ENCODE measurements at regions not wholly inside any gene's neighbourhood (a gene's known extent, or its start where the extent isn't known, plus 50 kb on each side); places are given as distances from the start of the nearest gene placed in this dataset.

DNA sequence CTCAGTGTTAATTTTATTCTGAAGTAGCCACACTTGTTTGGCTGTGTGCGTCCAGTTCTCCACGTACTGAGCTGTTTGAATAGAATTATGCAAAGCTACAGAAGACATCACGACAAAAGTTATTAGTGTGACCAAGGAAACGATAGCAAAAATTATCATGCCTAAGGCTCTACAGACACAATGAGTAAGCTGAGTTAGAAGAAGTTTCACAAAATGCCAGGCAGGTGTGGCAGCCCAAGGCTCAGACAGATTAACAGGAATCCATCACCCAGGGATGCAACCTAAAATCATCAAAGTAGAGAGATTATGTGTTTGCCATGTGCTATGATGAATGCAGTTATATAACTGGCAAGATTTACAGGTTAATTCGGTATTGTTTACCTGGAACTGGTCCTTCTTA lies 73.1 kb upstream of the INCENP start:
- H3K36me3 ChIP-seq (ENCODE audit: control insufficient read depth in 4 of 4, insufficient read depth in 4 of 4, low read length in 3 of 4): no peaks in the 10 kb centered on the region
- no peaks in the 10 kb centered on the region for H3K4me1 ChIP-seq (ENCODE audit: control extremely low read depth in 1 of 4, control insufficient read depth in 4 of 4, insufficient read depth in 4 of 4, low read length in 3 of 4)
- ChIA-PET CTCF (no interaction called here), POLR2A (no interaction called here)
- WGBS (ENCODE audit: insufficient coverage): 100% methylated on average over 4 of the region's 5 CpGs
- DNase-seq: no peak
- peaks cover 0 to 6% (median 0%) of the 10 kb centered on the region in 5 experiments for H3K9me3 ChIP-seq (ENCODE audit: control extremely low read depth in 1 of 5, control insufficient read depth in 4 of 5, insufficient read depth in 2 of 5, low read depth in 1 of 5, low read length in 4 of 5)
- H3K4me3 ChIP-seq (ENCODE audit: control insufficient read depth in 1 of 7, extremely low read depth in 1 of 7, insufficient read depth in 4 of 7, low read depth in 2 of 7, low read length in 6 of 7): no peak overlapping the region
- no peaks in the 10 kb centered on the region for H3K27me3 ChIP-seq (replicated peaks in 2 of 5; ENCODE audit: control insufficient read depth in 4 of 5, insufficient read depth in 5 of 5, low read length in 4 of 5)
- H3K27ac ChIP-seq (ENCODE audit: insufficient read depth in 1 of 2, low read depth in 1 of 2, low read length in 2 of 2, poor library complexity in 1 of 2, severe bottlenecking in 2 of 2): no peak overlapping the region

DNA sequence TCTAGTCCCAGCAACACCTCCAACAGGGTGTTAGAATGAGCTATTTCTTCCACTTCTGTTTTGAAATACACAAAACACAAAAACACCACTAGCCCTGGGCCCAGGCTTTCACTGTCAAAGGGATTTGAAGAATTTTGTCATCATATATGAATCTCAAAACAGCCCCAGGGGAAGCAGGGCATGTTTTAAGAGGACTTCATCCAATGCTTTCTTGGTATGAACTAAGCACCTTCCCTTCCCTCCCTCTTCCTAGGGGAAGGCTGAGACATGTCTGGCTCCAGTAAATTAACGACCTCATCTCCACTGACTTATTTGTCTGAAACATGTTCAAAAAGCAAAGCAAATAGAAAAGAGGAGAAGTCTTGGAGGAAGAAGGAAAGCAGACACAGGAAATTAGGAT lies 75.7 kb upstream of the INCENP start:
- WGBS (ENCODE audit: insufficient coverage): no CpG with 5 or more reads among the region's 1 CpG

DNA sequence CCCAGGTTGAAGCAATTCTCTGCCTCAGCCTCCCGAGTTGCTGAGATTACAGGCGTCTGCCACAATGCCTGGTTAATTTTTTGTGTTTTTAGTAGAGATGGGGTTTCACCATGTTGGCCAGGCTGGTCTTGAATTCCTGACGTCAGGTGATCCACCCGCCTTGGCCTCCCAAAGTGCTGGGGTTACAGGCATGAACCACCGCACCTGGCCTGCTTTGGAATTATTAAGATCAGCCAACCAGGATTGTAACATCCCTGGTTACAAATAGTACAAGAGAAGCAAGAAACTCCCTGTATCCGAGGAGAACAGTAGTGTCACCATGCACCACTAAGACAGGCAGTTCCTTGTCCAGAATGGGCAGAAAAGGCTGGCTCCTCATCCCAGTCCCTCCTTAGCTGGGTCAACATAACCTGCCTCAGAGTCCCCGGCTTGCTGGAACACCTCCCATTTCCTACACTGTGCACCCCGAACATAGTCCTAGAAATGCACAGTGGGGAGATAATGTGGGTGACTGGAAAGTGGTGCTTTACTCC lies 77.2 kb upstream of the INCENP start:
- ChIA-PET POLR2A (no interaction called here), CTCF (interaction anchor here (0.7 to 3.8 kb wide), 3 partner anchors 35 to 148 kb away, joined by 3 to 14 read pairs (median 6); no protein-coding TSS in a partner anchor)
- Histone ChIP-seq H3K27ac (ENCODE audit: insufficient read depth in 1 of 2, low read depth in 1 of 2, low read length in 2 of 2, poor library complexity in 1 of 2, severe bottlenecking in 2 of 2) (no peak overlapping the region), H3K27me3 (replicated peaks in 2 of 5; ENCODE audit: control insufficient read depth in 4 of 5, insufficient read depth in 5 of 5, low read length in 4 of 5) (no peaks in the 10 kb centered on the region), H3K4me1 (ENCODE audit: control extremely low read depth in 1 of 4, control insufficient read depth in 4 of 4, insufficient read depth in 4 of 4, low read length in 3 of 4) (peaks cover 4 to 18% (median 10%) of the 10 kb centered on the region in 4 experiments), H3K4me3 (ENCODE audit: control insufficient read depth in 1 of 7, extremely low read depth in 1 of 7, insufficient read depth in 4 of 7, low read depth in 2 of 7, low read length in 6 of 7) (no peak overlapping the region), H3K9me3 (ENCODE audit: control extremely low read depth in 1 of 5, control insufficient read depth in 4 of 5, insufficient read depth in 2 of 5, low read depth in 1 of 5, low read length in 4 of 5) (no peaks in the 10 kb centered on the region), H3K36me3 (ENCODE audit: control insufficient read depth in 4 of 4, insufficient read depth in 4 of 4, low read length in 3 of 4) (no peaks in the 10 kb centered on the region)
- DNase-seq: no peak
- WGBS (ENCODE audit: insufficient coverage): 100% methylated on average over 4 of the region's 8 CpGs

More for the DNA sequence above, 75.7 kb upstream of the INCENP start:
- Histone ChIP-seq H3K4me1 (ENCODE audit: control extremely low read depth in 1 of 4, control insufficient read depth in 4 of 4, insufficient read depth in 4 of 4, low read length in 3 of 4) (peaks cover 0 to 7% (median 1%) of the 10 kb centered on the region in 4 experiments), H3K9me3 (ENCODE audit: control extremely low read depth in 1 of 5, control insufficient read depth in 4 of 5, insufficient read depth in 2 of 5, low read depth in 1 of 5, low read length in 4 of 5) (no peaks in the 10 kb centered on the region), H3K27me3 (replicated peaks in 2 of 5; ENCODE audit: control insufficient read depth in 4 of 5, insufficient read depth in 5 of 5, low read length in 4 of 5) (no peaks in the 10 kb centered on the region), H3K27ac (ENCODE audit: insufficient read depth in 1 of 2, low read depth in 1 of 2, low read length in 2 of 2, poor library complexity in 1 of 2, severe bottlenecking in 2 of 2) (no peak overlapping the region), H3K36me3 (ENCODE audit: control insufficient read depth in 4 of 4, insufficient read depth in 4 of 4, low read length in 3 of 4) (no peaks in the 10 kb centered on the region), H3K4me3 (ENCODE audit: control insufficient read depth in 1 of 7, extremely low read depth in 1 of 7, insufficient read depth in 4 of 7, low read depth in 2 of 7, low read length in 6 of 7) (no peak overlapping the region)
- no peak for DNase-seq
- ChIA-PET CTCF (interaction anchor here (0.6 to 2.7 kb wide), 4 partner anchors 34 to 149 kb away, joined by 3 to 6 read pairs (median 4); no protein-coding TSS in a partner anchor), POLR2A (no interaction called here)

- no peak for DNase-seq
- CTCF ChIA-PET: interaction anchor here (0.8 to 3.8 kb wide), 4 partner anchors 37 to 146 kb away, joined by 3 to 14 read pairs (median 6); no protein-coding TSS in a partner anchor
- WGBS (ENCODE audit: insufficient coverage): 97% methylated on average over 8 of the region's 8 CpGs
- Histone ChIP-seq H3K27me3 (replicated peaks in 2 of 5; ENCODE audit: control insufficient read depth in 4 of 5, insufficient read depth in 5 of 5, low read length in 4 of 5) (no peaks in the 10 kb centered on the region), H3K4me1 (ENCODE audit: control extremely low read depth in 1 of 4, control insufficient read depth in 4 of 4, insufficient read depth in 4 of 4, low read length in 3 of 4) (peaks cover 8 to 23% (median 13%) of the 10 kb centered on the region in 4 experiments), H3K36me3 (ENCODE audit: control insufficient read depth in 4 of 4, insufficient read depth in 4 of 4, low read length in 3 of 4) (no peaks in the 10 kb centered on the region), H3K9me3 (ENCODE audit: control extremely low read depth in 1 of 5, control insufficient read depth in 4 of 5, insufficient read depth in 2 of 5, low read depth in 1 of 5, low read length in 4 of 5) (no peaks in the 10 kb centered on the region), H3K27ac (ENCODE audit: insufficient read depth in 1 of 2, low read depth in 1 of 2, low read length in 2 of 2, poor library complexity in 1 of 2, severe bottlenecking in 2 of 2) (no peak overlapping the region), H3K4me3 (ENCODE audit: control insufficient read depth in 1 of 7, extremely low read depth in 1 of 7, insufficient read depth in 4 of 7, low read depth in 2 of 7, low read length in 6 of 7) (no peak overlapping the region)
- POLR2A ChIA-PET: no interaction called here
These were observed 77.2 kb upstream of the FTH1 start for GRCh38 chr11:62044639-62045121.

DNA sequence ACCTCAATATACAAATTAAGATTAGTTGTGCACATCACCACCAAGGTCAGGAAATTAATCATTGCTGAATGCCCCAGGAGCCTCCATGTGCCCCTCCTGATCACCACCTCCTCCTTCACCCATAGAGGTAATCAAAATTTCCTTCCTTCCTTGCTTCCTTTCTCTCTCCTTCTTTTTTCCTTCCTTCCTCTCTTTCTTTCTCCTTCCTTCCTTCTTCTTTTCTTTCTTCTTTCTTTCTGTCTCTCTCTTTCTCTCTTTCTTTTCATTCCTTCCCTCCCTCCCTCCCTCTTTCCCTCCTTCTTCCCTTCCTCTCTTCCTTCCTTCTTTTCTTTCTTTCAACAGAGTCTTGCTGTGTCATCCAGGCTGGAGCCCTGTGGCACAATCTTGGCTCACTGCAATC lies 67.9 kb upstream of the FTH1 start:
- Histone ChIP-seq H3K4me1 (ENCODE audit: control extremely low read depth in 1 of 4, control insufficient read depth in 4 of 4, insufficient read depth in 4 of 4, low read length in 3 of 4) (peaks cover 0 to 5% (median under 1%) of the 10 kb centered on the region in 4 experiments), H3K9me3 (ENCODE audit: control extremely low read depth in 1 of 5, control insufficient read depth in 4 of 5, insufficient read depth in 2 of 5, low read depth in 1 of 5, low read length in 4 of 5) (peaks cover 0 to 17% (median 0%) of the 10 kb centered on the region in 5 experiments), H3K36me3 (ENCODE audit: control insufficient read depth in 4 of 4, insufficient read depth in 4 of 4, low read length in 3 of 4) (no peaks in the 10 kb centered on the region), H3K27me3 (replicated peaks in 2 of 5; ENCODE audit: control insufficient read depth in 4 of 5, insufficient read depth in 5 of 5, low read length in 4 of 5) (no peaks in the 10 kb centered on the region), H3K27ac (ENCODE audit: insufficient read depth in 1 of 2, low read depth in 1 of 2, low read length in 2 of 2, poor library complexity in 1 of 2, severe bottlenecking in 2 of 2) (no peak overlapping the region), H3K4me3 (ENCODE audit: control insufficient read depth in 1 of 7, extremely low read depth in 1 of 7, insufficient read depth in 4 of 7, low read depth in 2 of 7, low read length in 6 of 7) (no peak overlapping the region)
- DNase-seq: no peak
- ChIA-PET POLR2A (no interaction called here), CTCF (interaction anchor here (1.4 to 1.7 kb wide), 2 partner anchors 47 to 67 kb away, joined by 3 to 5 read pairs; no protein-coding TSS in a partner anchor)

DNA sequence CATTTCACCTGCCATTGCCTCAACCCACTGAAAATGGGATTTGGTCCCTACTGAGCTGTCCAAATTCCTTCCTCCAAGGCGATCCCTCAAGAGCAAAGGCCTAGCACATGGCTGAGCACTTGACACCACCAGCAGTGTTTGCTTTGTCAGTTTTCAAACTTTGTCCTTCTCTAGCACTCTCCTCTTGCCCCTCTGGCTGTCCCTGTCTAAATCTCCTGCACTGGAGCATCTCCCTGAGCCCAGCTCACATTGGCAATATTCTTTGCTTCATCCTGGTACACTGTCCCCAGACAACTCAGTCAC lies 66.6 kb upstream of the FTH1 start:
- Histone ChIP-seq H3K27me3 (replicated peaks in 2 of 5; ENCODE audit: control insufficient read depth in 4 of 5, insufficient read depth in 5 of 5, low read length in 4 of 5) (no peaks in the 10 kb centered on the region), H3K9me3 (ENCODE audit: control extremely low read depth in 1 of 5, control insufficient read depth in 4 of 5, insufficient read depth in 2 of 5, low read depth in 1 of 5, low read length in 4 of 5) (peaks cover 0 to 17% (median 0%) of the 10 kb centered on the region in 5 experiments), H3K4me3 (ENCODE audit: control insufficient read depth in 1 of 7, extremely low read depth in 1 of 7, insufficient read depth in 4 of 7, low read depth in 2 of 7, low read length in 6 of 7) (no peak overlapping the region), H3K27ac (ENCODE audit: insufficient read depth in 1 of 2, low read depth in 1 of 2, low read length in 2 of 2, poor library complexity in 1 of 2, severe bottlenecking in 2 of 2) (no peak overlapping the region), H3K4me1 (ENCODE audit: control extremely low read depth in 1 of 4, control insufficient read depth in 4 of 4, insufficient read depth in 4 of 4, low read length in 3 of 4) (peaks cover 0 to 6% (median under 1%) of the 10 kb centered on the region in 4 experiments), H3K36me3 (ENCODE audit: control insufficient read depth in 4 of 4, insufficient read depth in 4 of 4, low read length in 3 of 4) (no peaks in the 10 kb centered on the region)
- ChIA-PET CTCF (interaction anchor here (1.7 kb wide), 1 partner anchor 48 kb away, joined by 5 read pairs; no protein-coding TSS in a partner anchor), POLR2A (no interaction called here)
- WGBS (ENCODE audit: insufficient coverage): 100% methylated on average over 1 of the region's 1 CpG
- no peak for DNase-seq

- peaks cover 0 to 6% (median under 1%) of the 10 kb centered on the region in 4 experiments for H3K4me1 ChIP-seq (ENCODE audit: control extremely low read depth in 1 of 4, control insufficient read depth in 4 of 4, insufficient read depth in 4 of 4, low read length in 3 of 4)
- H3K27ac ChIP-seq (ENCODE audit: insufficient read depth in 1 of 2, low read depth in 1 of 2, low read length in 2 of 2, poor library complexity in 1 of 2, severe bottlenecking in 2 of 2): no peak overlapping the region
- H3K4me3 ChIP-seq (ENCODE audit: control insufficient read depth in 1 of 7, extremely low read depth in 1 of 7, insufficient read depth in 4 of 7, low read depth in 2 of 7, low read length in 6 of 7): no peak overlapping the region
- H3K27me3 ChIP-seq (replicated peaks in 2 of 5; ENCODE audit: control insufficient read depth in 4 of 5, insufficient read depth in 5 of 5, low read length in 4 of 5): no peaks in the 10 kb centered on the region
- H3K36me3 ChIP-seq (ENCODE audit: control insufficient read depth in 4 of 4, insufficient read depth in 4 of 4, low read length in 3 of 4): no peaks in the 10 kb centered on the region
- ChIA-PET POLR2A (no interaction called here), CTCF (interaction anchor here (0.6 to 1.7 kb wide), 2 partner anchors 40 to 49 kb away, joined by 4 to 5 read pairs; no protein-coding TSS in a partner anchor)
- H3K9me3 ChIP-seq (ENCODE audit: control extremely low read depth in 1 of 5, control insufficient read depth in 4 of 5, insufficient read depth in 2 of 5, low read depth in 1 of 5, low read length in 4 of 5): peaks cover 0 to 17% (median 0%) of the 10 kb centered on the region in 5 experiments
- WGBS (ENCODE audit: insufficient coverage): 70% methylated on average over 10 of the region's 12 CpGs
- peak in 2 of 3 donors; percentile 42 to 64 for DNase-seq
These were observed 66.0 kb upstream of the FTH1 start for GRCh38 chr11:62033191-62034035.

All from common myeloid progenitor, CD34-positive (primary cell).